T-helper 22 cell (primary cell): ENCODE measurements at regions not wholly inside any gene's neighbourhood (a gene's known extent, or its start where the extent isn't known, plus 50 kb on each side); places are given as distances from the start of the nearest gene placed in this dataset.

Experiments used
- DNase-seq: peaks from one replicate; pipeline ENCODE4 v3.0.0-alpha.2; 2020; ENCODE audit warnings: low read depth

- DNase-seq = no peak
These were observed 243.2 kb downstream of the PTBP2 start for GRCh38 chr1:96964761-96965160.

- peak; percentile 33 for DNase-seq
These were observed 245.1 kb downstream of the PTBP2 start for GRCh38 chr1:96966536-96967138.

DNA sequence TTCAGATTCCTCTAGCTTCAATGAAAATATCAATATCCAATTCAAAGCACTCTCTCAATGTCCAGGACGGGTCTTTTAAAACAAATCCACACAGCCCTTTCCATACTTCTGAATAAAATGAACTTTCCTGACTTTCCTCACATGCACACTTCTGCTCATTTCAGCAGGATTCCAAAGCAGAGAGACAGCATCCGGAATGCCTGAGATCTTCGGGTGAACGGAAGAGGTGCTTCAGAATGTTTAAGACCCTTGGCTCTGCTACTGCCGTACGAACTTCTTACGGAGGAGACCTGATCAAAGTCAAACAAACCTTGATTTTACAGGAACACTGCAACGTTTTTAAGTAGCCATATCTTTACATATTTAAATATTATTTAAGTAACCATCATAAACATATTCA, 245.7 kb downstream of the PTBP2 start:
- DNase-seq = no peak

DNA sequence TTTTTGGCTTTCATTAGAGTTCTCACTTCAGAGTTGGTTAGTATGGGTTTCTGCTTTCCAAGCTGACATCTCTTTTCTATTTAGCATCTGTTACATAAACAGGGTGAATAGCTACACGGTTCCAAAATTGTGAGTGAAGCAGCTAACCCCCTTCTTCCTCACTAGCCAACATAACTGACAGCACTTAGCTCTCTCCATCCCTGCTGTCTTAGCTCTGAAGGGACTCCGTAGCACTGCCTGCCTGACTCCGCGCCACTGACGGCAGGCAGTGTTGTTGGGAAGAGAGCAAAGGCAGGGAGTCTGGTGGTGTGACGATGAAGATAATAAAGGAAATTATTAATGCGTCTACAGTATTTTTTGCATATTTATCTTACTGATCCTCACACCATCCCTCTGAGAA, 247.0 kb downstream of the PTBP2 start:
- DNase-seq = no peak

GRCh38 chr1:96968983-96969382, 247.4 kb downstream of the PTBP2 start:
- no peak for DNase-seq

DNA sequence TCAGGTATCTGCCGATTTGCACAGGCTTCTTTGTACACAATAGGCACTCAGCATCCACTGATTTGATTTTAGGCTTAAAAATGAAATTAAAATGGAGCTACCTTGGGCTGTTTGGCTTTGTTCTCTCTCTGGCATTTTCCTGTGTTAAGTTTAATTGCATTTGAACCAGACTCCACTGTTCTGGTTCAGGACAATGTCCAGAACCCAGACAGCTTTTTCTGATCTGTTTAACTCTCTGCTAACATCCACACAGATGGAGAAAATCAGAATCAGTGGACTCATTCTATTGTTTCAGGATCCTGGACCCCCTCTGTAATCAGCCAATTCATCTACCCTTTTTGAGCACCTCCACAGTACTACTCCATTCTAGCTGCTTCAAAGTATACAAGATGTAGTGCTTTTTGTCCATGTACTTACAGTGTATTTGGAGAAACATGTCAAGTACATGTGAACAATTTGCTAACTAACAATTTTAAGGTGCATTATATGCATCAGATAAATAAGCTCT, 248.1 kb downstream of the PTBP2 start:
- DNase-seq = no peak

- no peak for DNase-seq
These were observed 249.9 kb downstream of the PTBP2 start for GRCh38 chr1:96971439-96971838.

DNA sequence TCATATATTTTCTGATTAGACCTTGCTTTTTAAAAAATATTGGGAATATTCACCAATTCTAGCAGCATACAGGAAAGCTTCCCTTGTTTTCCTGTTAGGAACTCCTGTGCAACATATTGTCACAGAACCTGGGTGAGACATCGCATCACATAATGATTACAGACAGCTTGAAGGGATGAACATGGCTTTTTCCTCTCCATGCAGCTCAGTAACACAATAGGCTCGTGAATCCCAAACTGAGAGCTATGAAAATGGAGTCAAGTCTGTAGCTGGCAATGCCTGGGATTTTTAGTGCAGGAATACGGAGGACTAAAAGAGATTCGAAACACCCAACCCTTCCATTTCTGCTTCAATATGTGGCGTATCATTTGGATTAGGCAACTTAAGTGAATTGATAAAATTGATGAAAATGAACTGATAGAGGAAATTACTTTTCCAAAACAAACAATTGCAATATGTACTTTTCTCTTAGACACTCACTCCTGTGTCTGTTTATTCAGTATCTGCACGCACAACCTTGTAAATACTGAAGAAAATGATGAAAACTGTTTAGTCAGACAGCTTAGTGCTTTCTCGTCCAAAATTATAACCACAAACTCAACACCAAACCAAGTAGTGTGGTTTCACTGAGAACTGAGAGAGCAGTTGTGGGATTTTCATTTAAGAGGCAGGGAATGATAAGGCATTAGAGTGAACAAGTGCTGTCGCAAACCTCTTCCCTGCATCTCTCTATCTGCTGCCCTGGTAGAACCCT, 250.4 kb downstream of the PTBP2 start:
- no peak for DNase-seq

DNA sequence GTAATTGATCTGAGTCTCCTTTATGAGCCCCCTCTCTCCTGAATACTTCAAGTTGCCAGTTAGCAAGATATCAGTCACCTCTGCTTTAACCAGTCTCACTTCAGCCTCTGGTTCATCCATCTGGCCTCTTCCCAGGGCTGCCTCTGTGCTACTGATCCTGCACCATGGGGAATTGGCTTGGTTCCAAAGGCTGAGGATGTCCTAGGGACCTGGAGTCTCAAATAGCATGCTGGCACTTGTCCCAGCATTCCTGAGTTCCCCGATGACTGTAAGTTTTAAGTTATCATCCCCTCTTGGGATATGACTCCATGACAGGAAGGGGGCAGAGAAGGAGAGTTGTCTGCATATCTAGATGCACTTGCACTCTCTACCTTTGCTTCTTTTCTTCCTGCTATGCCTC, 252.0 kb downstream of the PTBP2 start:
- DNase-seq = no peak

DNA sequence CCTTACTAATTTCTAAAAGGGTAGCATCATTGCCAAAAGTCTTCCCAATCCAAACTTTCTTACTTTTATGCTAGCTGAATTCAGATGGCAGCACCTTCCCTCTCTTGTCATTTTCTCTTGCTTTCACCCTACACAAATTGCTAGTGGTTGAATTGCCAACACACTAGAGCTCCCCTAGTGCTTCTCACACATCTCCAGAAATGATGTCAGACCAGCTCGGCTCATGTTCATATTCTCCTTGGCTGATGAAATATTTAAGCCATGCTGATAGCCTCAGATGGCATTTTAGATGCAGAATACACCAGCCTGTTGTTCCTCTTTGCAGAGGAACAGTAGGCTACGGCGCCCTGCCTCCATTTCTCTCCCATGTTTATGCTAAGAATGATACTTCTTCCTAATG, 256.9 kb downstream of the PTBP2 start:
- DNase-seq = no peak

DNA sequence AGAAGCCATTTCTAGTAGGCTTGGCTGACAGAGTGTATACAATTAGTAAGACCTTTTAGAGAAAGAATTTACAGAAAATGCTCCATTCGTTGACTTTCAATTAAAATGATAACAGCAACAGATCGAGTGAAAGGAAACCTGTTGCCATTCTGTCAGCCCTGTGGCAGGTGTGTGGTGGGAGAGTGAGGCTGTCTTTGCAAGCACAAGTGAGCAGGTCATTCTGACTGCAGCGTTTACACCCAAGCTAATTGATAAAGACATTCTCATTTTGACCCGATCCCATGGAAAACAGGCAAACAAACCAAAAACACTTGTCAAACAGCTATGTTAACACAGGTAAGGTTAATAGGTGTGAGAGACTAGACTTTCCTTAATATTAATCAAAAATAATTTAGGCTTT, 257.3 kb downstream of the PTBP2 start:
- no peak for DNase-seq

GRCh38 chr1:96979304-96980268, 258.0 kb downstream of the PTBP2 start:
- DNase-seq = no peak

GRCh38 chr1:96980448-96980847, 258.9 kb downstream of the PTBP2 start:
- no peak for DNase-seq

DNA sequence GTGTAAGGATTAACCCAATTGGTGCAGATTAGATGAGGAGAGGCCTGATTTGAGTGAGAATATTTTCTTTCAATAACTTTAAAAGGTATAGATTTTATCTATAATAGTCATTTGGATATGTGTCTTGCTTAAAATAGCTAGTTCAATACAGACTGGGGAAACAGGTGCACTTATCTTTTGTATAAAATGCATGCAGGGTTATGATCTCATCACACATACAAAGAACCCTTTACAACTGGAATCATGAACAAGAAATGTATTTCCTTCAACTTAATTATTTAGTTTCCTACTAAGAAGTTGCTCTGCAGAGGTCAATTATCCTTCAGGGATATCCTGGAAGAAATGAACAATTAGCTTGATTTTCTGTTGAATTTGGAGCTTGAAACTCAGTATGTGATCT, 259.6 kb downstream of the PTBP2 start:
- DNase-seq = no peak

GRCh38 chr1:96982118-96982517, 260.5 kb downstream of the PTBP2 start:
- DNase-seq = no peak

- no peak for DNase-seq
These were observed 262.3 kb downstream of the PTBP2 start for GRCh38 chr1:96983866-96984265.

DNA sequence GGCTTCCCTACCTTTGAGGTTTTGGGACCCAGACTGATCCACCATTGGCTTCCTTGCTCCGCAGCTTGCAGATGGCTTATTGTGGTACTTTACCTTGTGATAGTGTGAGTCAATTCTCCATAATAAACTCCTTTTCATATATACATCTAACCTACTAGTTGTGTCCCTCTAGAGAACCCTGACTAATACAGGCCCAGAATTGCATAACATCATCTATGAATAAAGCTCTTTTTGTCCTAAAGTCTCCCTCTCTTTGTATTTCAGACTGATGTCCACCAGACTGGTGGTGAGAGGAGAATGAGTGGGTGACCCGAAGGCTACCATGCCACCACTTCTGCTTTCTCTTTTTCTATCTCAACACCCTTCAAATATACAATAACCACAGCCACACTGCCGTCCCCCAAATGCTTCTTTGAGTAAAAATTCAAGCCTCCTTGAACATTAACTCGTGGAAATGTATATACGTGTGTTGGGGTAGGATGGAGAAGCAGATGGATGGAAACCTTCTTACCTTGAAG, 265.7 kb downstream of the PTBP2 start:
- no peak for DNase-seq

- no peak for DNase-seq
These were observed 267.7 kb downstream of the PTBP2 start for GRCh38 chr1:96989302-96989701.

- no peak for DNase-seq
These were observed 268.6 kb downstream of the PTBP2 start for GRCh38 chr1:96990136-96990535.

GRCh38 chr1:96991261-96991660, 269.7 kb downstream of the PTBP2 start:
- no peak for DNase-seq

GRCh38 chr1:96992871-96993270, 271.3 kb downstream of the PTBP2 start:
- DNase-seq = no peak

- no peak for DNase-seq
These were observed 273.8 kb downstream of the PTBP2 start for GRCh38 chr1:96995351-96995750.
